ENCODE measurements at regions not wholly inside any gene's neighbourhood (a gene's known extent, or its start where the extent isn't known, plus 50 kb on each side); places are given as distances from the start of the nearest gene placed in this dataset.

GRCh38 chr19:31658993-31659896, 310.0 kb upstream of the TSHZ3 start:
- 66% methylated on average over 6 of the region's 6 CpGs for WGBS
- Histone ChIP-seq H3K4me1 (ENCODE audit: control insufficient read depth in 4 of 4, insufficient read depth in 4 of 4, low read length in 3 of 4) (no peaks in the 10 kb centered on the region), H3K27ac (ENCODE audit: low read depth in 1 of 2, low read length in 2 of 2) (no peak overlapping the region), H3K36me3 (ENCODE audit: control insufficient read depth in 4 of 4, insufficient read depth in 3 of 4, low read depth in 1 of 4, low read length in 3 of 4) (no peaks in the 10 kb centered on the region), H3K9me3 (ENCODE audit: control insufficient read depth in 4 of 4, low read length in 3 of 4) (no peaks in the 10 kb centered on the region), H3K9ac (ENCODE audit: low read depth in 1 of 2, low read length in 2 of 2) (no peak overlapping the region), H3K27me3 (ENCODE audit: control insufficient read depth in 4 of 4, insufficient read depth in 4 of 4, low read length in 3 of 4) (peaks cover 0 to 5% (median 0%) of the 10 kb centered on the region in 4 donors), H3K4me3 (ENCODE audit: low read depth in 1 of 3, low read length in 3 of 3) (no peak overlapping the region)
- TF ChIP-seq, protein P1, sequence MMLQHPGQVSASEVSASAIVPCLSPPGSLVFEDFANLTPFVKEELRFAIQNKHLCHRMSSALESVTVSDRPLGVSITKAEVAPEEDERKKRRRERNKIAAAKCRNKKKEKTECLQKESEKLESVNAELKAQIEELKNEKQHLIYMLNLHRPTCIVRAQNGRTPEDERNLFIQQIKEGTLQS (IDR thresholded peaks at IDR 0.05): no peak
- no peak for TF ChIP-seq EGR1 (IDR thresholded peaks at IDR 0.05; ENCODE audit: low read depth in 2 of 2)
- no peak for DNase-seq (ENCODE audit: low spot score)

DNA sequence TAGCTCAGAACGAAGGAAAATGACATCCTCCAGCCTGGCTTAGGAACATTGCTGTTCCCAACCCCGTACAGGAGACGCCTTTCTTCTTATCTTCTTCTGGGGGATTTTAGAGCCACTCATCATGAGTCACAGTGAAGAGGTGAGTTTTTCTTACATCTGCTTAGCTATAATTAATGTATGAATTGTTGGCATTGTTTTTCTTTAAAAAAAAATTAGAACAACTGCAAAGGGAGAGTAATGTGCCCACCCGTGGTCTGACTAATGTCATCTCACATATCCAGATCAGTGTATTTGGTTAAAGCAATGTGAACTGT, 310.6 kb upstream of the TSHZ3 start:
- Histone ChIP-seq H3K4me3 (ENCODE audit: low read depth in 1 of 3, low read length in 3 of 3) (no peak overlapping the region), H3K9ac (ENCODE audit: low read depth in 1 of 2, low read length in 2 of 2) (no peak overlapping the region), H3K27me3 (ENCODE audit: control insufficient read depth in 4 of 4, insufficient read depth in 4 of 4, low read length in 3 of 4) (peaks cover 0 to 5% (median 0%) of the 10 kb centered on the region in 4 donors), H3K4me1 (ENCODE audit: control insufficient read depth in 4 of 4, insufficient read depth in 4 of 4, low read length in 3 of 4) (no peaks in the 10 kb centered on the region), H3K27ac (ENCODE audit: low read depth in 1 of 2, low read length in 2 of 2) (no peak overlapping the region), H3K36me3 (ENCODE audit: control insufficient read depth in 4 of 4, insufficient read depth in 3 of 4, low read depth in 1 of 4, low read length in 3 of 4) (no peaks in the 10 kb centered on the region), H3K9me3 (ENCODE audit: control insufficient read depth in 4 of 4, low read length in 3 of 4) (no peaks in the 10 kb centered on the region)
- TF ChIP-seq, protein P2, sequence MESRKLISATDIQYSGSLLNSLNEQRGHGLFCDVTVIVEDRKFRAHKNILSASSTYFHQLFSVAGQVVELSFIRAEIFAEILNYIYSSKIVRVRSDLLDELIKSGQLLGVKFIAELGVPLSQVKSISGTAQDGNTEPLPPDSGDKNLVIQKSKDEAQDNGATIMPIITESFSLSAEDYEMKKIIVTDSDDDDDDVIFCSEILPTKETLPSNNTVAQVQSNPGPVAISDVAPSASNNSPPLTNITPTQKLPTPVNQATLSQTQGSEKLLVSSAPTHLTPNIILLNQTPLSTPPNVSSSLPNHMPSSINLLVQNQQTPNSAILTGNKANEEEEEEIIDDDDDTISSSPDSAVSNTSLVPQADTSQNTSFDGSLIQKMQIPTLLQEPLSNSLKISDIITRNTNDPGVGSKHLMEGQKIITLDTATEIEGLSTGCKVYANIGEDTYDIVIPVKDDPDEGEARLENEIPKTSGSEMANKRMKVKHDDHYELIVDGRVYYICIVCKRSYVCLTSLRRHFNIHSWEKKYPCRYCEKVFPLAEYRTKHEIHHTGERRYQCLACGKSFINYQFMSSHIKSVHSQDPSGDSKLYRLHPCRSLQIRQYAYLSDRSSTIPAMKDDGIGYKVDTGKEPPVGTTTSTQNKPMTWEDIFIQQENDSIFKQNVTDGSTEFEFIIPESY (IDR thresholded peaks at IDR 0.05): no peak
- 71% methylated on average over 4 of the region's 4 CpGs for WGBS
- no peak for DNase-seq (ENCODE audit: low spot score)

DNA sequence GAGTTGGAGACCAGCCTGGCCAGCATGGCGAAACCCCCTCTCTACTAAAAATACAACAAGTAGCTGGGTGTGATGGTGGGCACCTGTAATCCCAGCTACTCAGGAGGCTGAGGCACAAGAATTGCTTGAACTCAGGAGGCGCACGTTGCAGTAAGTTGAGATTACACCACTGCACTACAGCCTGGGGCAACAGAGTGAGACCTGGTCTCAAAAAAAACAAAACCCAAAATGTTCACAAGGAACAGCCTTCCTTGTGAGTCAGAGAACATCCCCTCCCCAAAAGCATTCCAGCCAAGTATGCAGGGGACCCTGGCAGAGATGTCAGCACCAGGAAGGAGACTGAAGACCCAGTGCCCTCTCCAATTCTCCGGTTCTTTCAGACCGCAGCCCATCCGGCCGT, 314.9 kb upstream of the TSHZ3 start:
- Histone ChIP-seq H3K9ac (ENCODE audit: low read depth in 1 of 2, low read length in 2 of 2) (no peak overlapping the region), H3K9me3 (ENCODE audit: control insufficient read depth in 4 of 4, low read length in 3 of 4) (no peaks in the 10 kb centered on the region), H3K27me3 (ENCODE audit: control insufficient read depth in 4 of 4, insufficient read depth in 4 of 4, low read length in 3 of 4) (peaks cover 0 to 11% (median 0%) of the 10 kb centered on the region in 4 donors), H3K4me1 (ENCODE audit: control insufficient read depth in 4 of 4, insufficient read depth in 4 of 4, low read length in 3 of 4) (no peaks in the 10 kb centered on the region), H3K4me3 (ENCODE audit: low read depth in 1 of 3, low read length in 3 of 3) (no peak overlapping the region), H3K27ac (ENCODE audit: low read depth in 1 of 2, low read length in 2 of 2) (no peak overlapping the region), H3K36me3 (ENCODE audit: control insufficient read depth in 4 of 4, insufficient read depth in 3 of 4, low read depth in 1 of 4, low read length in 3 of 4) (no peaks in the 10 kb centered on the region)
- WGBS: 89% methylated on average over 7 of the region's 7 CpGs
- TF ChIP-seq YY1 (IDR thresholded peaks at IDR 0.05): no peak
- TF ChIP-seq HNF4G (IDR thresholded peaks at IDR 0.05): no peak
- TF ChIP-seq, protein P2 (IDR thresholded peaks at IDR 0.05): no peak
- TF ChIP-seq SP1 (IDR thresholded peaks at IDR 0.05): no peak
- TF ChIP-seq EGR1 (IDR thresholded peaks at IDR 0.05; ENCODE audit: low read depth in 2 of 2): no peak
- TF ChIP-seq, protein P3, sequence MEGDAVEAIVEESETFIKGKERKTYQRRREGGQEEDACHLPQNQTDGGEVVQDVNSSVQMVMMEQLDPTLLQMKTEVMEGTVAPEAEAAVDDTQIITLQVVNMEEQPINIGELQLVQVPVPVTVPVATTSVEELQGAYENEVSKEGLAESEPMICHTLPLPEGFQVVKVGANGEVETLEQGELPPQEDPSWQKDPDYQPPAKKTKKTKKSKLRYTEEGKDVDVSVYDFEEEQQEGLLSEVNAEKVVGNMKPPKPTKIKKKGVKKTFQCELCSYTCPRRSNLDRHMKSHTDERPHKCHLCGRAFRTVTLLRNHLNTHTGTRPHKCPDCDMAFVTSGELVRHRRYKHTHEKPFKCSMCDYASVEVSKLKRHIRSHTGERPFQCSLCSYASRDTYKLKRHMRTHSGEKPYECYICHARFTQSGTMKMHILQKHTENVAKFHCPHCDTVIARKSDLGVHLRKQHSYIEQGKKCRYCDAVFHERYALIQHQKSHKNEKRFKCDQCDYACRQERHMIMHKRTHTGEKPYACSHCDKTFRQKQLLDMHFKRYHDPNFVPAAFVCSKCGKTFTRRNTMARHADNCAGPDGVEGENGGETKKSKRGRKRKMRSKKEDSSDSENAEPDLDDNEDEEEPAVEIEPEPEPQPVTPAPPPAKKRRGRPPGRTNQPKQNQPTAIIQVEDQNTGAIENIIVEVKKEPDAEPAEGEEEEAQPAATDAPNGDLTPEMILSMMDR (IDR thresholded peaks at IDR 0.05; ENCODE audit: low read depth, low read length, missing input control): no peak
- DNase-seq (ENCODE audit: low spot score): no peak
